Left renal pelvis (tissue), 4 donors: ENCODE measurements at regions not wholly inside any gene's neighbourhood (a gene's known extent, or its start where the extent isn't known, plus 50 kb on each side); places are given as distances from the start of the nearest gene placed in this dataset.

Source experiments
- DNase-seq, 4 donors: peaks; one replicate each; pipeline ENCODE4 v3.0.0-alpha.2; 2013; ENCODE audit warnings: low read depth in 4 of 4, low spot score in 3 of 4

DNA sequence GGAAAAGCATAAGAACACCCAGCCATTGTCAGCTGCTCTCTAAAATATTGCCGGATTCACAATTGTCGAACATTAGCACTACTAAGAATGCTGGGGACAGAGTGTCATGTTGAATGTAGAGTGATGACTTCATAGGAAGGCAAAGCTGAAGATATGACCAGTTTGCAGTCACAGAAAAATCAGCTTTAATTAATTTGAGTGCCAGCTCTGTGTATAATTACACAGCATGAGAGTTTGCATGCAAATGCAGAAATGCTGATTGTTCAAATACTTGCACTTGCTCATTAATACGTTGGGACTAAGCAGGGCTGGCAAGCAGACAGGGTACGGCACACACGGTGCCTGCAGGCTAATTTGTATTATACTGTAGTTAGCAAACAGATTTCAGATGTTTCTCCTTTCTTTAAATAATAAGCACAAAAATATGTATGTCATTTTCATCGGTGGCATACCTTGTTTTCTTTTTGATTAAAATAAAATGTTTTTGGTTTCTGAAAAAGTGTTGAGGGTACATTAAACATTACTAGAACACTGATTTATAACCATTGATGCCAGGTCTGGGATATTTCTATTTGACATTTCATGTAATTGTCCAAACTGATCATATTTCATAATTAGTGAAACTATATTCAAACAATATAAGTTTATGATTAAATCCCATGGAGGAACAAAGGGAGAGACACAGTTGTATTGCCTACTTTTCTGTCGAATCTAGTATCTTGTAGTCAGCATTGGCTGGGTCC, 99.8 kb upstream of the ADGRL2 start:
- DNase-seq = no peak

DNA sequence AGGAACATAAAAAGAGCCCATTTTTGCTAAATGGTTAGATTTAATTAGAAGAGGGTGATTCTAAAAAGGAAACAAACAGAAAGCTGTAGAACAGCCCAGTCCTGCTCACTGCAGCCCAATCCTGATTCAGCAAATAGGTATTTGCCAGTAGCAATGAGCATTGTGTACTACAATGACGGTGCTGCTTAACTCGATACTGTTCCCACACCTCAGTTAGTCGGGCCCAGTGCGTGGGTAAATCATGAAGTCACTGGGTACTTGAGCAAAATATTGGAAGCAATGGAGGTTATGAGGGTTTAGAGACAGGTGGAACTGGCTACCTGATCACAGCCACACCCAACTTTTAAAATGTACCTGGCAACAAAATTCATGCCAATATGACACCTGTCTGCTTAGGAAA, 101.5 kb upstream of the ADGRL2 start:
- DNase-seq = no peak

DNA sequence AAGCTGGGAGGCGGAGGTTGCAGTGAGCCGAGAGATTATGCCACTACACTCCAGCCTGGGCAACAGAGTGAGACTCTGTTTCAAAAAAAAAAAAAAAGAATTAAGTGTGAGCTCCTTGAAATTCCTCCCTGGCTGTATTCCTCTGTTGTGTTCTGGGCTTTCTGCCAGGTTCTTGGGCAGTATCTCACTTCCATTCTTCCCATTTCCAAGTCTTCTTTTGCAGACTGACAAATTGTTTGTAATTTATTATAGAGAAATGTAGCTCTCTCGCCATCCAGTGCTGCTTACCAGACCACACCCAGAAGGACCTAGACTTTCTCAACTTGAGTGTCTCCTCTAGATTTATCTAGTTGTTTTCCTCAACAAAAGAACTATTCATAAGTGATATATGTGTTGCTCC, 105.0 kb upstream of the ADGRL2 start:
- no peak for DNase-seq

DNA sequence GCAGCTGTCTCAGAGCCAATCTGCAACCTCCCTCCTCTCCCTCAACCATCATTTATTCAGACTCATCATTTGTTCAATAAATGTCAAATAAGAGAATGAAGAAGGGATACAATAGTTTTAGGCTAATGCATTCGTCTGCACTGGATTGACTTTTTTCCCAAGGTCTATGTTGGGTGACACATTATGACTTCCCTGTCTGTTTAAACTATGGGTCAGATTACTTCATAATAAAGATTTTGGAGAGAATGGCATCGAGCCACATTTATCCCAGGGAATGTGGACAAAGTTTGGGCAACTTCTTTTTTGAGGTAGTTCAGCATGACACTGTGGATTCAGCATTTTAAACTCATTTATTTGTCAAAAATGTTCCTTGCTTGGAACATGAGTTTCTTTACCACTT, 107.4 kb upstream of the ADGRL2 start:
- no peak for DNase-seq

DNA sequence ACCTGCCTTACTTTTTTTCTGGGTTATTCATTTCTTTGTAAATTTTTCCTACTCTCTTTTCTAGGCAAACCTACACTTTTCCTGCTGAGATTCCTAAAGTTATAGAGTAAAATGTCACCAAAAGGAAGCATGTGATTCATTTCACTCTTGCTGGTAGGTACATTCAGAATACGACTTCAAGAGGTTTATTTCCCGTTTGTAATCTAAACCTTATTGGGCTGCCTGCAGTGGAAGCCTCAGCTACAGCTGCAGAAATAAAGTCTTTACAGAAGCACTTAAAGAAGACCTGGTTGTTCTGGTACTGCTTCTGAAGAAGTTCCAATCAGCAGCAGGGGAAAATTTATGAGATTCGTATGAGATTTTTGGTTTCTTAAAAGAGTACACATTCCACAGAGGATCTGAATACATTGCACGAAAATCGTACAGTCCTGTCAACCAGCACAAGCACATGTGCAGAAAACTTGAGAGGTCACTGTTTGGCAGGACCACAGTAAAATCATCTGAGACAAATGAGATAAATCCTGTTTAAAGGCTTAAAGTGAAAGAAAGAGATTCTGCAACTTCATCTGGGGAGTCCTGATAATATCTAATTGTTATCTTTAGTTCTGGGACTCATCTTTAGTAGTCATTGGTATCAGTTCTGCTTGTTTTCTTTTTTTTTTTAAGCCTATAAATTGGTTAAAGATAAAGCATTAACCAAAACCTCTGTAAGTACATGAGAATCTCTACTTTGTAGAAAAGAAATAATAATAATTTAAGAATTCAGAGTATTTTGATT, 109.9 kb upstream of the ADGRL2 start:
- DNase-seq = no peak

DNA sequence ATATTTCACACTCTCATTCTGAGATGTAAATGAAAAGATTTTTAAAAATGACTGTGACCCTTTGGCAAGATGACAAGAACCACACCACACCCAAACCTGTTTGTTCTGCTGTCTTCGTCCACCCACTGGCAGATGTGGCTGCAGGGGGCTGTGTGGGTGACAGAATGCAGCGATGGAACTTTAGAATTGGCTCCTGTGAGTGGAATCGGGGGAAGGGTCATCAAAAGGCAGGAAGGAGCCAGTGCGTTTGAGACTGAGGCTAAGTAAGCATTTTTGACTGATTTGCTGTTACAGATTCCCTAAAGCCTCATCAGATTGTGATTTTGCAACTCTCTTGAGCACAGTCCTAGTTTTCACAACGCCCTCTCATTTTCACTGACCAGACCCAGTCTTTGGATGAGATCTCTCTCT, 111.2 kb upstream of the ADGRL2 start:
- no peak for DNase-seq

DNA sequence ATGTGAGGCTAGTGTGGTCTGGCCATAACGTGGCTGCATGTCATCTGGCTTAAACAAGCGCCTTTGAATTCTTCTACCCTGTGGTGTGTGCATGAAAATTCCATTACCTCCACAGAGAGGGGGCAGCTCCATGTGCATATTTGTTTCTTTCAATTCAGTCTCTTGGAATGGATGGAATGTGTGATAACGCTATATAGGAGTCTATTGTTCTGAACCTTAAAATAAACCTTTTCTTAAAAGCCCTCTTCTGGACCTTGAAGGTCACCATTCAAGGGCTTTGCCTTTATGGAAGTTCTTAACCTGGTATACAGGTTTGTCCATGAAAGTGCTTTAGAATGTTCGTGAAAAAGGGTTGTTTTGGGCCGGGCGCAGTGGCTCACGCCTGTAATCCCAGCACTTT, 118.2 kb upstream of the ADGRL2 start:
- DNase-seq = no peak

DNA sequence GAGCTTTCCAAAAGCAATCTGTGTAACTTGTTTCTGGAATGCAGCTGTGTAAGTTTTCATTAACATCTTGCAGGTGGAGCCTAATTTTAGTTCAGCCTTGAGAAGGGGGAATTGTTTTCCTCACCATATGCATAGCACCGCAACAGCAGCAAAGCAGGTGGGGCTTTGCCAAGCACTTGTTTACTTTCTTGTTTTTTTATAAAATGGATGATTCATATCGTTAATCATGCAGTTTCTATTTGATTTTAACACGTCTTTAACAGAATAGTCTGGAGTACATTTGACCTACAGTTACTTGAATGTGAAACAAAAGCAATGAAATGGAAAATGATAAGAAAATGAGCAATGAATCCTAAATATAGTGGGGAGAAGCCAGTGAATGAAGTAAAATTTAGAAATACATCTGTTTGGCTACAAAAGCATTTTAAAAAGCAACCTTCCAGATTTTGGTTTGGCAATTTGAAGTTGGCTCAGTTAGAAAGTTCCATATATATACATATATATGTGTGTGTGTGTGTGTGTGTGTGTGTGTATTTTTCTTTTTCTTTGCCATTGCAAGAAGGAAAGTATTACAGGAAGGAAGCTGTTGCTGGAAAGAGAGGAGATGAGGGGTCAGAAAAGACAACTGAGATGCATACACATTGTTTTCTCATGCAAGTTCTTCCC, 119.0 kb upstream of the ADGRL2 start:
- DNase-seq = no peak

DNA sequence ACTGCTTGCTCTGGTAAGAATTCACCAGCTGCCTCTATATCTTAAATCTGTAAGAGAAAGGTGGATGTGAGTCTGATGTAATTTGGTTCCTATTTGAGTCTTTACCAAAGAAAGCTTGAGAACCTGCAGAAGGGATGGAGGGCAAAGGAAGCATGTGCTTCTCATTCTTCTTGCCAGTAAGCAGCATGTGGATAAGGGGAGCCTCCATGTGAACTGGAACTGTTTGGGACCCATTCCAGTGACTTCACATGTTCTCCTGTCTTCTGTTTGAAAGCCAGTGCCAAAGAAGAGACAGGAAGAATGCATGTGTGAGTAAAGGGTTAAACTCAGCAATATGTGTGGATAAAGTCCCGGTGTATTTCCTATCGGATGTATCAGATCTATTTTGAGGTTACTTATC, 119.6 kb upstream of the ADGRL2 start:
- DNase-seq = no peak

DNA sequence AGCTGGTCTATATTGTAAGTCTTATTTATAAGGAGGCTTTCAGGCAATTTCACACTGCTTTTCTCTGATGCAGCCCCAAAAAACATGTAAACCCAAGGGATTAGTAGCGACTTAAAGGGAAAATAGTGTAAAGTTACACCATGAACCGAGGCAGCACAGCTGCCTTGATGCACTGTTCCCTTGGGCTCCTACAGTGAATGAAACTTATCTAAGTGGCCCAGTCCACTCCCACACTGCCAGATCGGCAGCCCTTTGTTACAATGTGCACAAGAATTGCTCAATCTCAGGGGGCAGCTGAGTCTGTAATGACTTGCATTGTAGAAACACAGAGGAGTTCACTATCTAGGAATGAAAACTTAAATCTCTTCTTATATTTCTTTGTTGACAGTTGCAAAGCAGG, 120.8 kb upstream of the ADGRL2 start:
- no peak for DNase-seq

DNA sequence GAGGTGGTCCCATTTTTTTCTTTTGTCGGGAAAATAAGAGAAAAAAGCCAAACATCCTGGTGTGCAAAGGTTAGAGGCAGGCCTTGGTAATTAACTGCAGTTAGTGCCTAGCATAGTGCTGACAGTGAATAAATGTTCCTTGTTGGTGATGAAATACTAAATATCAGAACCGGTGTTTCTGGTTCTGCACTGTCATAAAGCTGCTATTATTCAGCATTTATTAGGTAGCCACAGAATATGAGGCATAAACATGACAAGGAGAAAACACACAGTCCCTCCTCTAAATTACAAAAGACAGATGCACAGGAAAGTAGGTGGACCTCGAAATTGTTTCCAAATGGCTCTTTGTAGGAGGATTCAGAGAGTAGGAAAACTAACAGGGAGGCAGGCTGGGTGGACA, 122.0 kb upstream of the ADGRL2 start:
- no peak for DNase-seq

DNA sequence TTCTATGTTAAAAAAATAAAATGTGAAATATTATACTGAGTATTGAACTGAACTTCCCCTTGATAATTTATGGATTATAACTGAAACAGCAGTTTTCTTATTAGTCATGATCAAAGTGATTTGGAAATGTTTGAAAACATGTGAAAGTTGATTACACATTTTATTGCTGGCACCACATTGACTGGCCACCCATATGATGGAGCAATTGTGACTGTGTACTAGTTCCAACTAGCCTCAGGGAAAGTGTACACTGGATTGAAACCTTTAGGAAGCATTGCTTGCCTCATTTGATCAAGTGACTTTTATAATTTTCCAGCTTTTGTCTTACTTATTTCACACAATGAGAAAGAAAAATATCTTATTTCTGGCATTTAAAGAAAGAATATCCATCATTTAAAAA, 128.0 kb upstream of the ADGRL2 start:
- no peak for DNase-seq

DNA sequence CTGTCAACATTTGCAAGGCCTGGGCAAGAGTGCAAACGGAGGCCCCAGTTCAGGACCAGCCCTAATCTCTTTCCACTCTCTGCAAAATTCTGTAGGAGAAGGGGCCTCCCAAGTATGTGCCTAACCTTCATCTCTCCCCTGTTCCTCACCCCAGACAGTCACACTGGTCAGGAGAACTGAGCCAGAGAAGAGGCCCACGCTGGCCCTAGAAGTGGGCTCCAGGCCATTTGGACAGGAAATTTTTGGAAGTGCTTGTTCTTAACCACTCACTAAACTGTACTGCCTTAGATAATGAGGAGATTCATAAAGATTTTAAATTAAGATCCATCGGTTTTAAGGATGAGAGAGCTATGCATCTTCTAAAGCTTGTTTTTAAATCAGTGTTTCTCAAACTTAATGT, 129.7 kb upstream of the ADGRL2 start:
- no peak for DNase-seq

DNA sequence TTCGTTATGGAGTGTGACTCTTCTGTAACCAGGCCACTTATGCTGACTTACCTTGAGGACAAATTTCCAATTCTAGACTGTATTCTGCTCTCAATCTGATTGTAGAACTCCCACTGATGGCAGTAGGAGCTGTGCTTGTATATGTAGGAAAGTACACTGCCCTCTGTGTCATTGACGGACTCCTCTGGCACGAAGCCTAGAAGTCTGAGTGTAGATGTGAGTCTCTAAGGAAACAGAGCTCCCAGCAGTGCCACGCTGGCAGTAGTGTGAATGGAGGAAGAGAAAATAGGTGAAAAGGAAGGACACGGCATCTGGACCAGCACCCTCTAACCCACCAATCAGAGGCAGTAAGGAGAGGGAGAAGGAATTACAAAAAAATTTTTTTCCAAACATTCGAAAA, 130.4 kb upstream of the ADGRL2 start:
- DNase-seq = peak; percentile 56 to 72 (median 59)

DNA sequence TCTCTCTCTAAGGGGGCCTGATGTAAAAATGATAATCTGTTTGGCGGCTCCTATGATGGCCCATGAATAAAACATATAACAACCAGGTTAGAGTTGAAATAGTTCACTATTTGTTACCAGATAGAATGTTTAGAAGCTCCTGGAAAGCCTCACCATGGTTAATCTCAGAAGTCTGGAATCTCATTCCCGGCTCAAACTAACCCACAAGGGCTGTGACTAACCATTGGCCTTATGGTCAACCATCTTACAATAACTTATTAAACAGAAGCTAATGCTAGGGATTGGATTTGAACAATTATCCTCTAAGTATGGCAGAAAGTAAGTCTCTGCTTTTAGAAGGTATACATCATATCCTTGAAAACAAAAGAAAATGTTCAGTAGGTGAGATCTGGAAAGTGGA, 134.1 kb upstream of the ADGRL2 start:
- no peak for DNase-seq

DNA sequence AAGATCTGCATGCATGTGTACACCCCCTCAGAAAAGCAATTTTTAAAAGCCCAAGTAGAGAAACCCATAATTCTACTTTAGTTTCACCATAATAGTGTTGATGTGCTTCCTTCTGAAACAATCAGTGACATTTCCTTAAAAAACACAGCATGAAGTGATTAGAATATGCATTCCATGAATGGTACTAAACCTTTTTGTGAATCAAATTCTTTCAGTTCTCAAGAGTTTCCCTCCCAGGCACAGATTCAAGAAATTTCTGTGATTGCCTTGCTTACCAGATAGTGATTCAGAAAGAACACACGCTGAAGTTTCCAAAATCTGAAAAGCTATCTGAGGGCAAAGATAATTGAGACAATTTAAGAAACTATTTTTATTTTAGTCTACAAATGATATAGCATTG, 136.4 kb upstream of the ADGRL2 start:
- no peak for DNase-seq

DNA sequence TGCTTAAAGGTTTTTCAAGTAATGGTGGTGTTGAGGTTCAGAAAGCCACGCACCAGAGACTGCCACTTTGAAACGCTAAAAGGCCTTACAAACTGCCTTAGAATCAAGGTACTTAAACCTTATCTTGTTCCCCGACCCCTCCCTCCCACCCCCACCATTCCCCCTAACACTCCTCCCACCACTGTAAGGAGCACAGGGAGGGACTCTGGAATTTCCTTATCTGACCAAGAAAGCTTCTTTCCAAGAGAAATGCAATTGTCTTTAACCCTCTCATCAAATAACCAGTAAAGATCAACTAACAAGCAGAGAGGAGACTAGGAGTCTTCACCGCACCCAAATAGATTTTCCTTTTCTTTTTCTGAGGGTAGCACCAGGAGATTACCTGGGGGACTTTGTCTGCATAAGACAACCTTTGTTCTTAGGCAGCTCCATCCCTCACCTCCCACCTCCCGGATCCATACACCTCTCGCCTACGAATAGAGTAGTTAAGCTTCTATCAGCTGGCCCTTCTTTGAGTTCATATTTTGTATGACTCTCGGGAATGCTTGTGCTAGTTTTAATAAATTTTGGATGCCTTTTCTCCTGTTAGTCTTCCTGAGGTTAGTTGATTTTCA, 137.7 kb upstream of the ADGRL2 start:
- DNase-seq = no peak

DNA sequence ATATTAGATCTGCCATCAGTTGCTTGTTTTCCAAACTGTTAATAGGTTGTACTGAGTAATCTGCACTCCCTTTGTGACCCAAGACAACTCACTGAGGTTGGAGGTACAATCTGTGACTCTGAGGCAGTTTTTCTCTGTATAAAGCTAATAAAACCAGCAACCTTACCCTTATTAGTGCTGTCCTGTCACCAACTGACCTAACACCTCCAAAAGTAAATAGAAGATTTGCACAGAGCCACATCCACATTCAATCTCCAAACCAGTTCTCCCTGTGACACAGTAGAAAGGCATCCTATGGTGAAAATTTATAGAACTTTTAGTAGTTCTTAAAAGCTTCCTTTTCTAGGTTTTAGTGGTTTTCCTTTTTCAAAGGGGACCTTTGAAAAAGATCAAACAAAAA, 140.4 kb upstream of the ADGRL2 start:
- no peak for DNase-seq

DNA sequence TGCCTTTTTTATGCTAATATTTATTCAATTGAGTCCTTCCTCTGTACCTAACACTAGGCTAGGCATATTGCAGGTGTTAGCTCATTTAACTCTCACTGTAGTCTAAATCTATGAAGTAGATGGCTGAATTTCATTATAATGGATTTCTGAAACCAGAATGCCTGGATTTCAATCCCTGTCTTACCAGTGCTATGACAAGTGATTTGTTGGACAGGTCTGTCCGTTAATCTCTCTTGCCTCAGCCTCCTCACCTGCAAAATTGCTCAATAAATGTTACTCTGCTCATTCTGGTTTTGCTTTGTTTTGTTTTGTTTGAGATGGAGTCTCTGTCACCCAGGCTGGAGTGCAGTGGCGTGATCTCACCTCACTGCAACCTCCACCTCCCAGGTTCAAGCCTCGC, 146.1 kb upstream of the ADGRL2 start:
- DNase-seq = no peak

DNA sequence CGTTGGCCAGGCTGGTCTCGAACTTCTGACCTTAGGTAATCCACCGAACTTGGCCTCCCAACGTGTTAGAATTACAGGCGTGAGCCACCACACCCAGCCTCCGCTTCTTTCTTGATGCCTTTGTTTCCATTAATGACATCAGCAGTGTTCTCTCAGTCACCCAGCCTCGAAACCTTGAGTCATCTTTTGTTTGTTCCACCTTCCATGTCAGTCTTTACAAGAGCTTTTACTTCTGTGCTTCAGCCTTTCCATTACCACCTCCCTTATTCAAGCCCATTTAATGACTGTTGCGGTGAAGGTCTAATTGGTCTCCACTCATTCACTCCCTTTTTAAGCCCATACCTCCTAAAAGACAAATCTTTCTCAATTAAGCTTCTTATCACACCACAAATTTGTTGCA, 146.6 kb upstream of the ADGRL2 start:
- no peak for DNase-seq

DNA sequence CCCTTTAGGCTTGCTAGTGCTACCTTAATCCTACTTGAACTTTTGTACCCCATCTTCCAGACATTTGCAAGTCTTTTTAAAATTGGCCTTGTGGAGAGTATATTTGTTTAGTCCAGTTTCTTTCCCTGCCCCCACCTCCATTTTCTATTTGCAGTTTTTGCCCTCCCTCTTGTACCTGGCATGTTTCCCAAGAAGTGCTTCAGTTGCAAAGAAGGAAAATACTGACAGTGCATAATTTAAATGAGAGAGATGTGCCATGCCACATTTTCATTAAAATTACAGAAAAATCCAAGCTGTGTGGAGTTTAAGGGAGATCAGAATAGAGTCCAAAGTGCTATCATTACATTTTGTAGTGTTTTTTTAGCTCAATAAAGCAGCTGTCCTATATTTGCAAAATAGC, 150.0 kb upstream of the ADGRL2 start:
- DNase-seq = no peak

DNA sequence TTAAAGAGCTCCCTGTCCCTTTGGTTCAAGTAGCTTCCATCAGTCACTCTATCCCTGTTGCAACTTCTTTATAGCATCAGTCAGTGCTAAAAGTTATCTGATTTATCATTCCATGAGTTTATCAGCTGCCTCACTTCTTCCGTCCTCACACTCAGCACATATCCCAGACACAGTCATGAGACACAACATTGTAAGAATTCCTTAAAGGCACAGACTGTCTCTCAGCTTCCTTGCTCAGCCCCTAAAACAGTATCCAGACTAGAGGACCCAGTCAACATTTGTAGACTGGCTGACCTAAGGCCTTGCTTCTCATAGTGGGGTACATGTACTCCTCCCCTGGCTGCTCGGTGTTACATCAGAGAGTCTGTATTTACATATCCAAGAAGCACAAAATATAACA, 164.9 kb upstream of the ADGRL2 start:
- no peak for DNase-seq
